ENCODE measurements at regions not wholly inside any gene's neighbourhood (a gene's known extent, or its start where the extent isn't known, plus 50 kb on each side); places are given as distances from the start of the nearest gene placed in this dataset.

GRCh38 chr4:149145803-149146202 is 669.8 kb downstream of the IQCM start:
- Histone ChIP-seq H3K27ac (no peak overlapping the region), H3K4me2 (no peak overlapping the region), H3K4me1 (peaks cover 0 to 2% (median 0%) of the 10 kb centered on the region in 10 experiments; a peak in 1 of 20 replicates), H4K20me1 (no peaks in the 10 kb centered on the region), H3K36me3 (no peaks in the 10 kb centered on the region), H3K9me3 (replicated peaks in 1 of 11) (no peaks in the 10 kb centered on the region), H3K9ac (no peak overlapping the region), H3K4me3 (no peak overlapping the region), H3K27me3 (no peaks in the 10 kb centered on the region)
- no peak for TF ChIP-seq Cebpa-rat (IDR thresholded peaks at IDR 0.05)

GRCh38 chr4:149144060-149144459 is 671.6 kb downstream of the IQCM start:
- H3K4me2 ChIP-seq = no peak overlapping the region
- no peak overlapping the region for H3K9ac ChIP-seq
- H3K4me1 ChIP-seq = peaks cover 0 to 10% (median 0%) of the 10 kb centered on the region in 10 experiments; a peak in 2 of 20 replicates
- H3K27ac ChIP-seq = no peak overlapping the region
- no peak overlapping the region for H3K4me3 ChIP-seq
- no peak for TF ChIP-seq Cebpa-rat (IDR thresholded peaks at IDR 0.05)
- H3K36me3 ChIP-seq = no peaks in the 10 kb centered on the region
- no peaks in the 10 kb centered on the region for H3K27me3 ChIP-seq
- no peaks in the 10 kb centered on the region for H3K9me3 ChIP-seq (replicated peaks in 1 of 11)
- H4K20me1 ChIP-seq = no peaks in the 10 kb centered on the region

GRCh38 chr4:149141391-149141790 is 674.3 kb downstream of the IQCM start:
- H4K20me1 ChIP-seq = no peaks in the 10 kb centered on the region

GRCh38 chr4:149140841-149141240 is 674.8 kb downstream of the IQCM start:
- Histone ChIP-seq H3K4me3 (no peak overlapping the region), H3K36me3 (no peaks in the 10 kb centered on the region), H3K9ac (no peak overlapping the region), H3K9me3 (replicated peaks in 1 of 11) (no peaks in the 10 kb centered on the region), H3K27ac (no peak overlapping the region), H3K4me1 (peaks cover 0 to 10% (median 0%) of the 10 kb centered on the region in 10 experiments; a peak in 2 of 20 replicates), H4K20me1 (no peaks in the 10 kb centered on the region), H3K27me3 (no peaks in the 10 kb centered on the region), H3K4me2 (no peak overlapping the region)
- no peak for TF ChIP-seq Cebpa-rat (IDR thresholded peaks at IDR 0.05)

More at GRCh38 chr4:149141391-149141790, 674.3 kb downstream of the IQCM start:
- Histone ChIP-seq H3K27ac (no peak overlapping the region), H3K27me3 (no peaks in the 10 kb centered on the region), H3K9me3 (replicated peaks in 1 of 11) (no peaks in the 10 kb centered on the region), H3K36me3 (no peaks in the 10 kb centered on the region), H3K4me3 (no peak overlapping the region), H3K9ac (no peak overlapping the region), H3K4me1 (peaks cover 0 to 10% (median 0%) of the 10 kb centered on the region in 10 experiments; a peak in 2 of 20 replicates), H3K4me2 (no peak overlapping the region)
- no peak for TF ChIP-seq Cebpa-rat (IDR thresholded peaks at IDR 0.05)

- Histone ChIP-seq H3K4me3 (no peak overlapping the region), H3K9me3 (replicated peaks in 1 of 11) (peaks cover 0 to 6% (median 0%) of the 10 kb centered on the region in 11 experiments; a peak in 4 of 22 replicates), H3K4me2 (no peak overlapping the region), H3K36me3 (no peaks in the 10 kb centered on the region), H3K9ac (no peak overlapping the region), H4K20me1 (no peaks in the 10 kb centered on the region), H3K27me3 (no peaks in the 10 kb centered on the region), H3K4me1 (peaks cover 0 to 10% (median 0%) of the 10 kb centered on the region in 10 experiments; a peak in 2 of 20 replicates), H3K27ac (no peak overlapping the region)
- TF ChIP-seq Cebpa-rat (IDR thresholded peaks at IDR 0.05) = no peak
Measured at GRCh38 chr4:149136951-149137620, 678.6 kb downstream of the IQCM start.

- H3K36me3 ChIP-seq = no peaks in the 10 kb centered on the region
- no peaks in the 10 kb centered on the region for H4K20me1 ChIP-seq
- no peak overlapping the region for H3K4me2 ChIP-seq
- no peak overlapping the region for H3K4me3 ChIP-seq
- no peak for TF ChIP-seq Cebpa-rat (IDR thresholded peaks at IDR 0.05)
- peaks cover 0 to 6% (median 0%) of the 10 kb centered on the region in 11 experiments; a peak in 4 of 22 replicates for H3K9me3 ChIP-seq (replicated peaks in 1 of 11)
- H3K27ac ChIP-seq = no peak overlapping the region
- no peak overlapping the region for H3K9ac ChIP-seq
- no peaks in the 10 kb centered on the region for H3K27me3 ChIP-seq
- H3K4me1 ChIP-seq = peaks cover 0 to 1% (median 0%) of the 10 kb centered on the region in 10 experiments; a peak in 2 of 20 replicates
Measured at GRCh38 chr4:149135062-149135461, 680.6 kb downstream of the IQCM start.

GRCh38 chr4:149121023-149121404 is 678.8 kb upstream of the NR3C2 start:
- no peak overlapping the region for H3K9ac ChIP-seq
- H3K36me3 ChIP-seq = no peaks in the 10 kb centered on the region
- H3K4me1 ChIP-seq = peaks cover 11 to 29% (median 24%) of the 10 kb centered on the region in 10 experiments; a peak in 19 of 20 replicates
- no peak overlapping the region; a peak in 1 of 20 replicates for H3K4me3 ChIP-seq
- TF ChIP-seq Cebpa-rat (IDR thresholded peaks at IDR 0.05) = no peak
- peaks cover 0 to 10% (median 5%) of the 10 kb centered on the region in 11 experiments; a peak in 8 of 22 replicates for H3K9me3 ChIP-seq (replicated peaks in 1 of 11)
- H3K4me2 ChIP-seq = peak overlapping the region; percentile 25 to 86 (median 78)
- 0 out of 22 replicates have a peak overlapping the region, but pooled peaks of 1 of the 11 experiments have one; percentile 1 for H3K27ac ChIP-seq
- no peaks in the 10 kb centered on the region for H4K20me1 ChIP-seq
- no peaks in the 10 kb centered on the region; a peak in 1 of 22 replicates for H3K27me3 ChIP-seq

GRCh38 chr4:149120331-149121022 is 678.3 kb upstream of the NR3C2 start:
- Histone ChIP-seq H4K20me1 (no peaks in the 10 kb centered on the region), H3K4me2 (peak overlapping the region; percentile 25 to 86 (median 78)), H3K4me3 (no peak overlapping the region; a peak in 1 of 20 replicates), H3K27ac (peak overlapping the region in 3 of 11 experiments; percentile 8 to 35 (median 30); a peak in 2 of 22 replicates), H3K4me1 (peaks cover 11 to 29% (median 24%) of the 10 kb centered on the region in 10 experiments; a peak in 19 of 20 replicates), H3K9ac (0 out of 22 replicates have a peak overlapping the region, but pooled peaks of 1 of the 11 experiments have one; percentile 2), H3K36me3 (no peaks in the 10 kb centered on the region), H3K9me3 (replicated peaks in 1 of 11) (peaks cover 0 to 10% (median 5%) of the 10 kb centered on the region in 11 experiments; a peak in 8 of 22 replicates), H3K27me3 (no peaks in the 10 kb centered on the region; a peak in 1 of 22 replicates)
- TF ChIP-seq Cebpa-rat (IDR thresholded peaks at IDR 0.05) = no peak

GRCh38 chr4:149116806-149117205 is 674.6 kb upstream of the NR3C2 start:
- Histone ChIP-seq H3K27ac (no peak overlapping the region), H3K4me1 (peaks cover 11 to 23% (median 21%) of the 10 kb centered on the region in 10 experiments; a peak in 19 of 20 replicates), H3K9ac (no peak overlapping the region), H3K27me3 (no peaks in the 10 kb centered on the region), H3K36me3 (no peaks in the 10 kb centered on the region), H3K9me3 (replicated peaks in 1 of 11) (peaks cover 0 to 7% (median 4%) of the 10 kb centered on the region in 11 experiments; a peak in 8 of 22 replicates), H4K20me1 (no peaks in the 10 kb centered on the region), H3K4me2 (no peak overlapping the region), H3K4me3 (no peak overlapping the region)
- TF ChIP-seq Cebpa-rat (IDR thresholded peaks at IDR 0.05) = no peak
